Pancreas (tissue), 10 donors: ENCODE measurements at regions not wholly inside any gene's neighbourhood (a gene's known extent, or its start where the extent isn't known, plus 50 kb on each side); places are given as distances from the start of the nearest gene placed in this dataset.

Experiments
- ATAC-seq, 4 donors: fragments of 200-7000 bp; cut with Tn5 transposase; one replicate each; pipeline versions ENCODE4 v1.8.0 to v1.9.1; 2020; ENCODE audit warnings: mild to moderate bottlenecking in 4 of 4, moderate library complexity in 4 of 4
- DNase-seq, 6 donors: peaks; one replicate each; pipeline ENCODE4 v3.0.0-alpha.2; 2020
- FAIRE-seq: peaks from 2 replicates; lab custom pipeline; 2012; peaks lifted over from hg19 to GRCh38; lab: Jason Lieb, UNC
- H3K27ac ChIP-seq, 4 donors: fragments of 200-600 bp; sonication (generic); 1 replicate in 3 of 4; 2 replicates in 1 of 4; pipeline versions ENCODE4 v1.5.0 to v1.8.0; 2020
- H3K27me3 ChIP-seq, 4 donors: fragments of 200-600 bp; one replicate each; pipeline ENCODE4 v1.8.0; 2021
- H3K36me3 ChIP-seq, 3 donors: fragments of 200-600 bp; sonication (generic) in 1 of 3; one replicate each; pipeline versions ENCODE4 v1.5.0 to v1.8.0; 2020 to 2021
- H3K4me1 ChIP-seq, 3 donors: fragments of 200-600 bp; one replicate each; pipeline ENCODE4 v1.8.0; 2021
- H3K4me3 ChIP-seq, 4 donors: fragments of 200-600 bp; sonication (generic) in 2 of 4; one replicate each; pipeline versions ENCODE4 v1.5.0 to v1.8.0; 2020 to 2021
- H3K9me3 ChIP-seq, 4 donors: fragments of 200-600 bp; one replicate each; pipeline ENCODE4 v1.8.0; 2021
- WGBS, 2 donors: extraction: QIAGEN DNeasy Blood & Tissue Kit; methylation state at CpG; one replicate each; pipeline ENCODE4 v1.1.7; 2013; 5-methylcytosine and 5-hydroxymethylcytosine counted together
- intact Hi-C, 3 donors: fragments of 100-400 bp; cut with DNase I; formaldehyde crosslinking; loops; one replicate each; pipeline versions ENCODE4 v1.11.1 to v1.14.2; 2022
- TF ChIP-seq, protein P1 (sequence below), 4 donors: fragments of 200-600 bp; sonication (generic) in 3 of 4; IDR thresholded peaks; one replicate each; pipeline versions ENCODE4 v1.5.0 to v1.8.0; 2021; ENCODE audit warnings: antibody characterized with exemption in 4 of 4
- donor health status: healthy with polysubstance abuse.
- donor health status: DM: no; HTN: no; CAD: no; lungs with moderate emphysema.
- donor health status: DM: no; HTN: no; CAD: no.
- donor health status: control.
- donor health status: control.
- donor health status: Bipolar disorder and iron deficiency.
- donor health status: DM: yes; HTN: yes; CAD: no.
- donor health status: DM: no; HTN: no; CAD: no.
- donor health status: DM: no; HTN: no; CAD: no.
- donor health status: DM: yes; HTN: yes; CAD: no.

DNA sequence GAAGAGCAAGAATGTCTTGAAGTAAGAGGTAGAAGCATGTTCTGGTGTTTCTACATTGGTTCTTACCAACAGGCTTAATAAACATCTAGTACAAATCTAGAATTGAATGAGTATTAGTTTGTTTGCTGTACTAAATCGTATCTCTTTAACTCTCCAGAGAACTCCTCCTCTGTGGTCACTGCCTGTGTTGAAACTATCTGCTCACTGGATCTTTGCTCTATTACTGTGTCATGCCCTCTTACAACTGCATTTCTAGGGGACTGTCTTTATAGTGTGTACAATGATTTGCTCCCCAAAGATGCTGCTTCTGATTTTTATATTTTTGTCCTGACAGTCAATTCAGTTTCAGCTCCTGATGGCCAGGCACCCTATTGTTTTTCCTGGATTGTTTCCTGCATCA lies 50.1 kb upstream of the E2F7 start:
- Histone ChIP-seq H3K4me1 (no peaks in the 10 kb centered on the region), H3K27me3 (no peaks in the 10 kb centered on the region), H3K27ac (no peak overlapping the region), H3K36me3 (no peaks in the 10 kb centered on the region), H3K9me3 (no peaks in the 10 kb centered on the region), H3K4me3 (no peak overlapping the region)
- TF ChIP-seq, protein P1, sequence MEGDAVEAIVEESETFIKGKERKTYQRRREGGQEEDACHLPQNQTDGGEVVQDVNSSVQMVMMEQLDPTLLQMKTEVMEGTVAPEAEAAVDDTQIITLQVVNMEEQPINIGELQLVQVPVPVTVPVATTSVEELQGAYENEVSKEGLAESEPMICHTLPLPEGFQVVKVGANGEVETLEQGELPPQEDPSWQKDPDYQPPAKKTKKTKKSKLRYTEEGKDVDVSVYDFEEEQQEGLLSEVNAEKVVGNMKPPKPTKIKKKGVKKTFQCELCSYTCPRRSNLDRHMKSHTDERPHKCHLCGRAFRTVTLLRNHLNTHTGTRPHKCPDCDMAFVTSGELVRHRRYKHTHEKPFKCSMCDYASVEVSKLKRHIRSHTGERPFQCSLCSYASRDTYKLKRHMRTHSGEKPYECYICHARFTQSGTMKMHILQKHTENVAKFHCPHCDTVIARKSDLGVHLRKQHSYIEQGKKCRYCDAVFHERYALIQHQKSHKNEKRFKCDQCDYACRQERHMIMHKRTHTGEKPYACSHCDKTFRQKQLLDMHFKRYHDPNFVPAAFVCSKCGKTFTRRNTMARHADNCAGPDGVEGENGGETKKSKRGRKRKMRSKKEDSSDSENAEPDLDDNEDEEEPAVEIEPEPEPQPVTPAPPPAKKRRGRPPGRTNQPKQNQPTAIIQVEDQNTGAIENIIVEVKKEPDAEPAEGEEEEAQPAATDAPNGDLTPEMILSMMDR (IDR thresholded peaks at IDR 0.05): no peak
- 58 to 81% methylated on average over 1 of the region's 1 CpG for WGBS, 2 donors
- intact Hi-C loops: no loop called here
- no peak for FAIRE-seq
- no peak for DNase-seq
- no peak for ATAC-seq
